ENCODE measurements at regions not wholly inside any gene's neighbourhood (a gene's known extent, or its start where the extent isn't known, plus 50 kb on each side); places are given as distances from the start of the nearest gene placed in this dataset.
"Not testable (repeated sequence)": the region's sequence is repeated elsewhere in the genome, so short reads cannot be mapped to it uniquely, and the experiment has no call there.

GRCh38 chr14:19159003-19159625 lies 191.9 kb downstream of the POTEM start:
- not testable (repeated sequence) for H3K4me3 ChIP-seq (ENCODE audit: insufficient read depth, low read depth, low read length, poor library complexity, severe bottlenecking); H3K9me3 ChIP-seq (ENCODE audit: control insufficient read depth, low read length); H3K27me3 ChIP-seq (replicated peaks; ENCODE audit: control insufficient read depth, insufficient read depth, low read length, poor library complexity, severe bottlenecking); H3K27ac ChIP-seq (ENCODE audit: insufficient read depth, low read length, poor library complexity, severe bottlenecking); H3K4me1 ChIP-seq (ENCODE audit: control insufficient read depth, insufficient read depth, low read length, poor library complexity, severe bottlenecking); H3K36me3 ChIP-seq (ENCODE audit: control insufficient read depth, insufficient read depth, low read length); DNase-seq

- H3K36me3 ChIP-seq (ENCODE audit: control insufficient read depth, insufficient read depth, low read length); H3K9me3 ChIP-seq (ENCODE audit: control insufficient read depth, low read length); H3K4me1 ChIP-seq (ENCODE audit: control insufficient read depth, insufficient read depth, low read length, poor library complexity, severe bottlenecking); DNase-seq; H3K27me3 ChIP-seq (replicated peaks; ENCODE audit: control insufficient read depth, insufficient read depth, low read length, poor library complexity, severe bottlenecking); H3K4me3 ChIP-seq (ENCODE audit: insufficient read depth, low read depth, low read length, poor library complexity, severe bottlenecking); H3K27ac ChIP-seq (ENCODE audit: insufficient read depth, low read length, poor library complexity, severe bottlenecking): not testable (repeated sequence)
These were observed 193.1 kb downstream of the POTEM start for GRCh38 chr14:19160379-19160778.

GRCh38 chr14:19161251-19162033 lies 194.2 kb downstream of the POTEM start:
- H3K27ac ChIP-seq (ENCODE audit: insufficient read depth, low read length, poor library complexity, severe bottlenecking); H3K9me3 ChIP-seq (ENCODE audit: control insufficient read depth, low read length); H3K4me1 ChIP-seq (ENCODE audit: control insufficient read depth, insufficient read depth, low read length, poor library complexity, severe bottlenecking); H3K36me3 ChIP-seq (ENCODE audit: control insufficient read depth, insufficient read depth, low read length); H3K27me3 ChIP-seq (replicated peaks; ENCODE audit: control insufficient read depth, insufficient read depth, low read length, poor library complexity, severe bottlenecking); DNase-seq; H3K4me3 ChIP-seq (ENCODE audit: insufficient read depth, low read depth, low read length, poor library complexity, severe bottlenecking): not testable (repeated sequence)

GRCh38 chr14:19162034-19162706 lies 194.9 kb downstream of the POTEM start:
- not testable (repeated sequence) for H3K27me3 ChIP-seq (replicated peaks; ENCODE audit: control insufficient read depth, insufficient read depth, low read length, poor library complexity, severe bottlenecking)

GRCh38 chr14:19162920-19163319 lies 195.7 kb downstream of the POTEM start:
- DNase-seq; H3K36me3 ChIP-seq (ENCODE audit: control insufficient read depth, insufficient read depth, low read length); H3K9me3 ChIP-seq (ENCODE audit: control insufficient read depth, low read length): not testable (repeated sequence)

More at GRCh38 chr14:19162034-19162706, 194.9 kb downstream of the POTEM start:
- not testable (repeated sequence) for H3K4me3 ChIP-seq (ENCODE audit: insufficient read depth, low read depth, low read length, poor library complexity, severe bottlenecking); DNase-seq; H3K4me1 ChIP-seq (ENCODE audit: control insufficient read depth, insufficient read depth, low read length, poor library complexity, severe bottlenecking); H3K9me3 ChIP-seq (ENCODE audit: control insufficient read depth, low read length); H3K36me3 ChIP-seq (ENCODE audit: control insufficient read depth, insufficient read depth, low read length); H3K27ac ChIP-seq (ENCODE audit: insufficient read depth, low read length, poor library complexity, severe bottlenecking)

GRCh38 chr14:19163891-19164290 lies 196.7 kb downstream of the POTEM start:
- not testable (repeated sequence) for DNase-seq; H3K36me3 ChIP-seq (ENCODE audit: control insufficient read depth, insufficient read depth, low read length); H3K27me3 ChIP-seq (replicated peaks; ENCODE audit: control insufficient read depth, insufficient read depth, low read length, poor library complexity, severe bottlenecking); H3K4me3 ChIP-seq (ENCODE audit: insufficient read depth, low read depth, low read length, poor library complexity, severe bottlenecking); H3K4me1 ChIP-seq (ENCODE audit: control insufficient read depth, insufficient read depth, low read length, poor library complexity, severe bottlenecking); H3K27ac ChIP-seq (ENCODE audit: insufficient read depth, low read length, poor library complexity, severe bottlenecking); H3K9me3 ChIP-seq (ENCODE audit: control insufficient read depth, low read length)

More at GRCh38 chr14:19162920-19163319, 195.7 kb downstream of the POTEM start:
- H3K4me1 ChIP-seq (ENCODE audit: control insufficient read depth, insufficient read depth, low read length, poor library complexity, severe bottlenecking); H3K27me3 ChIP-seq (replicated peaks; ENCODE audit: control insufficient read depth, insufficient read depth, low read length, poor library complexity, severe bottlenecking); H3K4me3 ChIP-seq (ENCODE audit: insufficient read depth, low read depth, low read length, poor library complexity, severe bottlenecking); H3K27ac ChIP-seq (ENCODE audit: insufficient read depth, low read length, poor library complexity, severe bottlenecking): not testable (repeated sequence)

- H3K9me3 ChIP-seq (ENCODE audit: control insufficient read depth, low read length); DNase-seq; H3K36me3 ChIP-seq (ENCODE audit: control insufficient read depth, insufficient read depth, low read length); H3K4me1 ChIP-seq (ENCODE audit: control insufficient read depth, insufficient read depth, low read length, poor library complexity, severe bottlenecking); H3K27ac ChIP-seq (ENCODE audit: insufficient read depth, low read length, poor library complexity, severe bottlenecking); H3K27me3 ChIP-seq (replicated peaks; ENCODE audit: control insufficient read depth, insufficient read depth, low read length, poor library complexity, severe bottlenecking); H3K4me3 ChIP-seq (ENCODE audit: insufficient read depth, low read depth, low read length, poor library complexity, severe bottlenecking): not testable (repeated sequence)
These were observed 197.2 kb downstream of the POTEM start for GRCh38 chr14:19164426-19164825.

GRCh38 chr14:19166056-19166455 lies 198.8 kb downstream of the POTEM start:
- not testable (repeated sequence) for DNase-seq; H3K4me1 ChIP-seq (ENCODE audit: control insufficient read depth, insufficient read depth, low read length, poor library complexity, severe bottlenecking); H3K27ac ChIP-seq (ENCODE audit: insufficient read depth, low read length, poor library complexity, severe bottlenecking); H3K9me3 ChIP-seq (ENCODE audit: control insufficient read depth, low read length); H3K36me3 ChIP-seq (ENCODE audit: control insufficient read depth, insufficient read depth, low read length); H3K27me3 ChIP-seq (replicated peaks; ENCODE audit: control insufficient read depth, insufficient read depth, low read length, poor library complexity, severe bottlenecking); H3K4me3 ChIP-seq (ENCODE audit: insufficient read depth, low read depth, low read length, poor library complexity, severe bottlenecking)

- not testable (repeated sequence) for H3K27ac ChIP-seq (ENCODE audit: insufficient read depth, low read length, poor library complexity, severe bottlenecking); H3K4me3 ChIP-seq (ENCODE audit: insufficient read depth, low read depth, low read length, poor library complexity, severe bottlenecking); H3K36me3 ChIP-seq (ENCODE audit: control insufficient read depth, insufficient read depth, low read length); DNase-seq; H3K27me3 ChIP-seq (replicated peaks; ENCODE audit: control insufficient read depth, insufficient read depth, low read length, poor library complexity, severe bottlenecking); H3K4me1 ChIP-seq (ENCODE audit: control insufficient read depth, insufficient read depth, low read length, poor library complexity, severe bottlenecking); H3K9me3 ChIP-seq (ENCODE audit: control insufficient read depth, low read length)
These were observed 200.4 kb downstream of the POTEM start for GRCh38 chr14:19167454-19168190.
